ENCODE measurements at regions not wholly inside any gene's neighbourhood (a gene's known extent, or its start where the extent isn't known, plus 50 kb on each side); places are given as distances from the start of the nearest gene placed in this dataset.

DNA sequence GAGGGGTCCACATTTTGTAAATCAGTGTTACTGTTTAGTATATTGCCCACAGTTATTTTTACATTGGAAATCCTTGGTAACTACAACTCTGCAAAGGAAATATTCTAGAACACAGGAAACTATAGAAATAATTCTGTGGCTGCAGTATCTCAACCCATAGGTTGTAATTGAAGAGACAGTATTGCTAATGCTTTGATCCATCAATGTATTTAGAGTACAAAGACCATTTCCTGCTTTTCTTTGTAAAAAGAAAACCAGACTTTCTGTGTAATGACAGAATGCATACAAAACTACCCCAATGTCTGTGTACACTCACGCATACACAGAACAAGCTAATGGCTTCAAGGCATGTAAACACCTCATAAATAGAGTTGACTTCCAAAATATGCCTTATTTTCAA is 622.1 kb upstream of the ARGLU1 start:
- Histone ChIP-seq H3K27ac (ENCODE audit: insufficient read depth, low read length, poor library complexity, severe bottlenecking) (no peak overlapping the region), H3K36me3 (ENCODE audit: control insufficient read depth, insufficient read depth, low read length) (no peaks in the 10 kb centered on the region), H3K27me3 (ENCODE audit: control insufficient read depth, insufficient read depth, low read length) (no peaks in the 10 kb centered on the region), H3K9me3 (ENCODE audit: control insufficient read depth in 2 of 2, low read length in 2 of 2) (peaks cover 0 to 4% of the 10 kb centered on the region in 2 experiments), H3K4me3 (ENCODE audit: low read depth, low read length) (no peak overlapping the region), H3K4me1 (ENCODE audit: control insufficient read depth, insufficient read depth, low read length, poor library complexity, severe bottlenecking) (no peaks in the 10 kb centered on the region)
- Mint-ChIP-seq H3K27me3 (no peaks in the 10 kb centered on the region), H3K4me3 (no peak overlapping the region), H3K36me3 (no peaks in the 10 kb centered on the region), H3K27ac (no peak overlapping the region), H3K9me3 (peaks cover 0 to 6% (median 0%) of the 10 kb centered on the region in 7 donors), H3K4me1 (no peaks in the 10 kb centered on the region)
- DNase-seq (no peak), ATAC-seq (ENCODE audit: low read depth in 2 of 2) (no peak)

DNA sequence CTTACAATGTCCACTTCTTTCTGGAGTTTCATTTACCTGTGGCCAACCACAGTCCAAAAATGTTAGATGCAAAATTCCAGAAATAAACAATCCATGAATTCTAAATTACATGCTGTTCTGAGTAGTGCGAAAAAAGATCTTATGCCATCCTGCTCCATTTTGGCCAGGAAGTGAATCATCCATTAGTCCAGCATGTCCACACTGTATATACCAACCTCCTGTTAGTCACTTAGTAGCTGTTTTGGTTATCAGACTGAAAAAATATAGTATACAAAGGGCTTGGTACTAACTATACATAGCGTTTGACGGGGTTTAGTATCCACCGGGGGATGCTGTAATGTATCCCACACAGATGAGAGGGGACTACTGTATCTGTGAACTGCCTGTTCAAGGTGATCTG is 618.0 kb upstream of the ARGLU1 start:
- H3K27ac Mint-ChIP-seq, result no peak overlapping the region
- no peaks in the 10 kb centered on the region for H3K4me1 Mint-ChIP-seq
- no peak overlapping the region for H3K27ac ChIP-seq (ENCODE audit: insufficient read depth, low read length, poor library complexity, severe bottlenecking)
- H3K36me3 ChIP-seq (ENCODE audit: control insufficient read depth, insufficient read depth, low read length), result no peaks in the 10 kb centered on the region
- H3K9me3 Mint-ChIP-seq, result peaks cover 0 to 4% (median 2%) of the 10 kb centered on the region in 7 donors
- no peaks in the 10 kb centered on the region for H3K27me3 ChIP-seq (ENCODE audit: control insufficient read depth, insufficient read depth, low read length)
- no peak overlapping the region for H3K4me3 Mint-ChIP-seq
- no peaks in the 10 kb centered on the region for H3K4me1 ChIP-seq (ENCODE audit: control insufficient read depth, insufficient read depth, low read length, poor library complexity, severe bottlenecking)
- DNase-seq (no peak), ATAC-seq (ENCODE audit: low read depth in 2 of 2) (no peak)
- H3K4me3 ChIP-seq (ENCODE audit: low read depth, low read length), result no peak overlapping the region
- H3K36me3 Mint-ChIP-seq, result no peaks in the 10 kb centered on the region
- peaks cover 4% of the 10 kb centered on the region for H3K27me3 Mint-ChIP-seq
- no peaks in the 10 kb centered on the region for H3K9me3 ChIP-seq (ENCODE audit: control insufficient read depth in 2 of 2, low read length in 2 of 2)

DNA sequence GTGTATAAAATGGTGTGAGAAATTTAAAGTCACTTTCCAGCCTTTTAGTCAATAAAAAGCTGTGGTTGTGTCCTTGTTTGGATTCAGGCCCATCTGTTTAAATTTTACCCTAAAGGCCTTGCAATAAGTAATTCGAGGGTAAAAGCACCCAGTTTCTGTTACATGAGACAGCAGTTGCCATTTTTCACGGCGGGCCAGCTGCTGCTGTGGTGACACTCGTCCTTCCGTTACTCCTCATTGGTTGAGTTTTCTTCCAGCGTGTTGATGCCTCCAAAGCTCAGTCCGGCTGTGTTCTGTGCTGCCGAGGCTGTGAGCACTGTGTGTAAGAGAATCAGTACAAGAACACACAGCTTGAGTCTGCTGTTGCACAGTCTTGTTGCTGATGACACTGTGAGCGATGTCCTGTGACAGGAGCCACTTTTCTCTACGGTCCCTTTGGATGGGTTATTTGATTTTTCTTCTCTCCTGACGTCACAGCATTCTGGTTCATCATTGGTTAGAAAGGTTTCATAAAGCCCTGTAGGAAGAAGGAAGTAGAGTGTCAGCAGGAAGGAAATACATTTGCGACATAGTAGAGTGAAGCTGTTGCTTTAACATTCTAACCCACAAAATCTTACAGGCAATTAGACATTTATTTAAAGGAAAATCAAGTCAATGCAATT is 602.5 kb upstream of the ARGLU1 start:
- ATAC-seq (ENCODE audit: low read depth in 2 of 2), result no peak
- Histone ChIP-seq H3K36me3 (ENCODE audit: control insufficient read depth, insufficient read depth, low read length) (no peaks in the 10 kb centered on the region), H3K27ac (ENCODE audit: insufficient read depth, low read length, poor library complexity, severe bottlenecking) (no peak overlapping the region), H3K4me1 (ENCODE audit: control insufficient read depth, insufficient read depth, low read length, poor library complexity, severe bottlenecking) (no peaks in the 10 kb centered on the region), H3K27me3 (ENCODE audit: control insufficient read depth, insufficient read depth, low read length) (no peaks in the 10 kb centered on the region), H3K9me3 (ENCODE audit: control insufficient read depth in 2 of 2, low read length in 2 of 2) (no peaks in the 10 kb centered on the region), H3K4me3 (ENCODE audit: low read depth, low read length) (no peak overlapping the region)
- no peak overlapping the region for H3K4me3 Mint-ChIP-seq
- no peak overlapping the region for H3K27ac Mint-ChIP-seq
- no peak for DNase-seq
- peaks cover 2 to 16% (median 6%) of the 10 kb centered on the region in 7 donors for H3K9me3 Mint-ChIP-seq
- H3K36me3 Mint-ChIP-seq, result no peaks in the 10 kb centered on the region
- peaks cover 0 to 4% (median 0%) of the 10 kb centered on the region in 4 donors for H3K4me1 Mint-ChIP-seq
- H3K27me3 Mint-ChIP-seq, result no peaks in the 10 kb centered on the region

DNA sequence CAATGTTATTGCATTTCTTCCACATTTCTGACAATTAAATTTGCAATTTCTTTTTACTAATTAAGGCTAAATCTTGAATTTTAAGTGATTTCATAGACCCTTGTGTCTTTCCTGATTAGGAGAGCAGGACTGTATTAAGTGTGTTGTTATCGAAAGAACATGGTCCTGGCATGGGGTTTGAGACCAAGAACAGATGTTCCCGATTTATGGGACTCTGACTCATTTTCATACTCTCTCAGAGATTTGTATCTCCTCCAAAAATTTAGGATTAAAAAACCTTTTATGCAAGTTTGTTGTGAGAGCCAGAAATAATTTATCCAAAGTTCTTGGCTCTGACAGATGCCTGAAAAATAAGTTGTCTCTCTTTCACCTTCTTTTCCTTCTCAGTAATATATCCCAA is 589.3 kb upstream of the ARGLU1 start:
- no peaks in the 10 kb centered on the region for H3K36me3 Mint-ChIP-seq
- no peaks in the 10 kb centered on the region for H3K4me1 Mint-ChIP-seq
- H3K4me3 ChIP-seq (ENCODE audit: low read depth, low read length), result no peak overlapping the region
- ATAC-seq (ENCODE audit: low read depth in 2 of 2) (no peak), DNase-seq (no peak)
- no peaks in the 10 kb centered on the region for H3K27me3 ChIP-seq (ENCODE audit: control insufficient read depth, insufficient read depth, low read length)
- H3K36me3 ChIP-seq (ENCODE audit: control insufficient read depth, insufficient read depth, low read length), result no peaks in the 10 kb centered on the region
- H3K4me1 ChIP-seq (ENCODE audit: control insufficient read depth, insufficient read depth, low read length, poor library complexity, severe bottlenecking), result no peaks in the 10 kb centered on the region
- H3K27me3 Mint-ChIP-seq, result no peaks in the 10 kb centered on the region
- H3K9me3 Mint-ChIP-seq, result peaks cover 0 to 8% (median 0%) of the 10 kb centered on the region in 7 donors
- H3K27ac ChIP-seq (ENCODE audit: insufficient read depth, low read length, poor library complexity, severe bottlenecking), result no peak overlapping the region
- no peak overlapping the region for H3K27ac Mint-ChIP-seq
- H3K9me3 ChIP-seq (ENCODE audit: control insufficient read depth in 2 of 2, low read length in 2 of 2), result no peaks in the 10 kb centered on the region
- H3K4me3 Mint-ChIP-seq, result no peak overlapping the region

DNA sequence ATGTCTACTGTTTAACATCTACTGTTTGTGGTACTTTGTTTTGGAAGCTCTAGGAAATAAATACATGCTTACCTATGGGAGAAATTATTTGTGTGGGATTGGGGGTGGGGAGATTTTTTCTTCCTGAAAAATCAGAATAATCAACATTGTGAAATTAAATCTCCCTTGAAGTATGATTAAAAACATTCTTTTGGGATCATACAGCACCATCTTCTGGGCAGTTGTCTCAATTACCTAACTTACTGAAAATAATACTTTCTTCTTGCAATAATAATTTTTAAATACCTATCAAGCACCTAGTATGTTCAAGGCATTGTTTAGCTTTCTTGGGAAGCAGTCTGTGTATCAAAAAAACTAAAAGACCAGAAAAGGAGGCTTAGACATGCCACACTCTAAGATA is 576.5 kb upstream of the ARGLU1 start:
- no peaks in the 10 kb centered on the region for H3K4me1 Mint-ChIP-seq
- no peak for ATAC-seq (ENCODE audit: low read depth in 2 of 2)
- Histone ChIP-seq H3K36me3 (ENCODE audit: control insufficient read depth, insufficient read depth, low read length) (no peaks in the 10 kb centered on the region), H3K4me1 (ENCODE audit: control insufficient read depth, insufficient read depth, low read length, poor library complexity, severe bottlenecking) (no peaks in the 10 kb centered on the region), H3K27me3 (ENCODE audit: control insufficient read depth, insufficient read depth, low read length) (no peaks in the 10 kb centered on the region), H3K4me3 (ENCODE audit: low read depth, low read length) (no peak overlapping the region), H3K9me3 (ENCODE audit: control insufficient read depth in 2 of 2, low read length in 2 of 2) (no peaks in the 10 kb centered on the region), H3K27ac (ENCODE audit: insufficient read depth, low read length, poor library complexity, severe bottlenecking) (no peak overlapping the region)
- no peak for DNase-seq
- H3K4me3 Mint-ChIP-seq, result no peak overlapping the region
- H3K27ac Mint-ChIP-seq, result no peak overlapping the region
- peaks cover 2 to 7% (median 4%) of the 10 kb centered on the region in 7 donors for H3K9me3 Mint-ChIP-seq
- H3K36me3 Mint-ChIP-seq, result no peaks in the 10 kb centered on the region
- no peaks in the 10 kb centered on the region for H3K27me3 Mint-ChIP-seq

DNA sequence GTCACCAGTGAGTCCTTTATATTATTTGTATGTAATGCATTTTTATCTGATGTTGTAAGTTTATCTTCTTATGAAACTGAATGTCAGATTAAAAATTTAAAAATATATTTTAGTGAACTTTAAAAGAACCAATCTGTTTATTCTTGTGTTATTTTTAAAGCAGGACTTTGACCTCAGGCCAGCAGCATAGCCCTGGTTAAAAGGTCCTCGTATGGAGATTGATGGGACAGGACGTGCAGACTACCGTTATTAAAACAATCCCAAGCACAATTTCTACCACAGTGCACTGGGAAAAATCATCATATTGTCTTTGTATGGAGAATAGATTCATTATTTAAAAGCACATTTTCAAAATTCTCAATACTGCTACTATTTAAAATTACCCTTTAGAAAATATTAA is 573.8 kb upstream of the ARGLU1 start:
- Histone ChIP-seq H3K4me1 (ENCODE audit: control insufficient read depth, insufficient read depth, low read length, poor library complexity, severe bottlenecking) (no peaks in the 10 kb centered on the region), H3K27ac (ENCODE audit: insufficient read depth, low read length, poor library complexity, severe bottlenecking) (no peak overlapping the region), H3K36me3 (ENCODE audit: control insufficient read depth, insufficient read depth, low read length) (no peaks in the 10 kb centered on the region), H3K9me3 (ENCODE audit: control insufficient read depth in 2 of 2, low read length in 2 of 2) (no peaks in the 10 kb centered on the region), H3K4me3 (ENCODE audit: low read depth, low read length) (no peak overlapping the region), H3K27me3 (ENCODE audit: control insufficient read depth, insufficient read depth, low read length) (no peaks in the 10 kb centered on the region)
- H3K27me3 Mint-ChIP-seq, result no peaks in the 10 kb centered on the region
- H3K4me3 Mint-ChIP-seq, result no peak overlapping the region
- DNase-seq (no peak), ATAC-seq (ENCODE audit: low read depth in 2 of 2) (no peak)
- no peaks in the 10 kb centered on the region for H3K4me1 Mint-ChIP-seq
- no peak overlapping the region for H3K27ac Mint-ChIP-seq
- H3K9me3 Mint-ChIP-seq, result peaks cover 0 to 5% (median under 1%) of the 10 kb centered on the region in 7 donors
- H3K36me3 Mint-ChIP-seq, result no peaks in the 10 kb centered on the region

DNA sequence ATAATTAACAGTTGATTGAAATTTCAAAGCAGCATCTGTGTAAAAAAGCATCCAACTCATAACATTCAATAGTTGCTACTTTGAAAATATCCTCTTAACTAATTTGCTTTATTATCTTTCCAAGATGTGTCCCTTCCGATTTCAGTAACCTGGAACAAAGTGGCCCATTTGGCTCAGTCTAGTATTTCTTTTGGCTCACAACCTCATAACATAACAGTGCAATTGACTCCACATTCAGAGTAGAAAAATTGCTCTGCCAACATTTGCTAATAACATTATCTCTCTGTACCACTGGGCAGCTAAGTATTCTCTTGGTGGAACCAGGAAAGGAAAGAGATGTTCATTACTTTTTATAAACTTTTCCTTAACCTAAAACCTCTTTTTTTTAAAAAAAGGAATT is 571.1 kb upstream of the ARGLU1 start:
- Histone ChIP-seq H3K9me3 (ENCODE audit: control insufficient read depth in 2 of 2, low read length in 2 of 2) (peaks cover 0 to 4% of the 10 kb centered on the region in 2 experiments), H3K4me3 (ENCODE audit: low read depth, low read length) (no peak overlapping the region), H3K27ac (ENCODE audit: insufficient read depth, low read length, poor library complexity, severe bottlenecking) (no peak overlapping the region), H3K27me3 (ENCODE audit: control insufficient read depth, insufficient read depth, low read length) (no peaks in the 10 kb centered on the region), H3K36me3 (ENCODE audit: control insufficient read depth, insufficient read depth, low read length) (no peaks in the 10 kb centered on the region), H3K4me1 (ENCODE audit: control insufficient read depth, insufficient read depth, low read length, poor library complexity, severe bottlenecking) (no peaks in the 10 kb centered on the region)
- Mint-ChIP-seq H3K27me3 (no peaks in the 10 kb centered on the region), H3K27ac (no peak overlapping the region), H3K9me3 (peaks cover 0 to 13% (median 6%) of the 10 kb centered on the region in 7 donors), H3K36me3 (no peaks in the 10 kb centered on the region), H3K4me1 (no peaks in the 10 kb centered on the region), H3K4me3 (no peak overlapping the region)
- no peak for DNase-seq
- no peak for ATAC-seq (ENCODE audit: low read depth in 2 of 2)

DNA sequence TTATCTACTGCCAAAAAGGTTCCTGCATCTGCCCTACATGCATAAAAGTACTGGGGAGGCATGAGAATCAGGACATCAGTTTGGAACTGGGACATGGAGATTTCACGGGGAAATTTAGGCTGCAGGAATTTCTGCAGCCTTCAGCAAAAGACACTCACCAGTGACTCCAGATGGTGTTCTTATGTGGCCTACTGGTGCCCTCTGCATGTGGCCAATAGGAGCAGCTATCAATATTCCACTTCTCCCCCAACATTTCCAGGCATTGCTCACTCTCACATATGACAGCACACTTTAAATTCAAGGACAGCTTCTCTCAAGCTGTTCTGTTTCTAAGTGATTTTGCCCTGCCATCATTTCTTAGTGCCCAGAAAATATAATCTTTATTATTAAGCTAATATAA is 570.5 kb upstream of the ARGLU1 start:
- Histone ChIP-seq H3K27me3 (ENCODE audit: control insufficient read depth, insufficient read depth, low read length) (no peaks in the 10 kb centered on the region), H3K9me3 (ENCODE audit: control insufficient read depth in 2 of 2, low read length in 2 of 2) (peaks cover 0 to 4% of the 10 kb centered on the region in 2 experiments), H3K27ac (ENCODE audit: insufficient read depth, low read length, poor library complexity, severe bottlenecking) (no peak overlapping the region), H3K4me3 (ENCODE audit: low read depth, low read length) (no peak overlapping the region), H3K36me3 (ENCODE audit: control insufficient read depth, insufficient read depth, low read length) (no peaks in the 10 kb centered on the region), H3K4me1 (ENCODE audit: control insufficient read depth, insufficient read depth, low read length, poor library complexity, severe bottlenecking) (no peaks in the 10 kb centered on the region)
- Mint-ChIP-seq H3K27ac (no peak overlapping the region), H3K27me3 (no peaks in the 10 kb centered on the region), H3K4me3 (no peak overlapping the region), H3K36me3 (no peaks in the 10 kb centered on the region), H3K4me1 (no peaks in the 10 kb centered on the region), H3K9me3 (peaks cover 0 to 18% (median 6%) of the 10 kb centered on the region in 7 donors)
- DNase-seq, result no peak
- no peak for ATAC-seq (ENCODE audit: low read depth in 2 of 2)

Data from CD4-positive, CD25-positive, alpha-beta regulatory T cell (primary cell).